ENCODE measurements at regions not wholly inside any gene's neighbourhood (a gene's known extent, or its start where the extent isn't known, plus 50 kb on each side); places are given as distances from the start of the nearest gene placed in this dataset.
"Not testable (repeated sequence)": the region's sequence is repeated elsewhere in the genome, so short reads cannot be mapped to it uniquely, and the experiment has no call there.

DNA sequence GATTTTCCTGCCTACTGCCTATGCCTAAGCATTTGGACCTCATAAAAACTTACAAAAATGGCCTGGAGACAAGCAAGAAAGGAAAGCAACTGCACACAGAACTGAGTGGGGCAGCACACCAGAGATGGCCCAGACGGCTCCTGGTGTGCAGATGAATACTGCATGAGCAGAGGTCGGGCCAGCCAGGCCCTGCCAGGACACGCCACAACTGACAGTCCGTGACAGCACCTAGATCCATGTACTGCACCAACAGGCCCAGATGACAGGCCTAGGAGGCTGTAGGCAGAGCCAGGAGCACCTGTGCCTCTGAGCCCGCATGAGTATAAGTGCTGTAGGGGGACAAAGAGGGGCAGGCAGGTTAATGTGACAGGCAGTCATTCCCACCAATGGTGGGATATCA is 160.2 kb downstream of the IGLL1 start:
- DNase-seq (ENCODE audit: low spot score) = no peak
- TF ChIP-seq, protein P1, sequence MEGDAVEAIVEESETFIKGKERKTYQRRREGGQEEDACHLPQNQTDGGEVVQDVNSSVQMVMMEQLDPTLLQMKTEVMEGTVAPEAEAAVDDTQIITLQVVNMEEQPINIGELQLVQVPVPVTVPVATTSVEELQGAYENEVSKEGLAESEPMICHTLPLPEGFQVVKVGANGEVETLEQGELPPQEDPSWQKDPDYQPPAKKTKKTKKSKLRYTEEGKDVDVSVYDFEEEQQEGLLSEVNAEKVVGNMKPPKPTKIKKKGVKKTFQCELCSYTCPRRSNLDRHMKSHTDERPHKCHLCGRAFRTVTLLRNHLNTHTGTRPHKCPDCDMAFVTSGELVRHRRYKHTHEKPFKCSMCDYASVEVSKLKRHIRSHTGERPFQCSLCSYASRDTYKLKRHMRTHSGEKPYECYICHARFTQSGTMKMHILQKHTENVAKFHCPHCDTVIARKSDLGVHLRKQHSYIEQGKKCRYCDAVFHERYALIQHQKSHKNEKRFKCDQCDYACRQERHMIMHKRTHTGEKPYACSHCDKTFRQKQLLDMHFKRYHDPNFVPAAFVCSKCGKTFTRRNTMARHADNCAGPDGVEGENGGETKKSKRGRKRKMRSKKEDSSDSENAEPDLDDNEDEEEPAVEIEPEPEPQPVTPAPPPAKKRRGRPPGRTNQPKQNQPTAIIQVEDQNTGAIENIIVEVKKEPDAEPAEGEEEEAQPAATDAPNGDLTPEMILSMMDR (IDR thresholded peaks at IDR 0.05; ENCODE audit: extremely low read depth, missing control alignments) = no peak

DNA sequence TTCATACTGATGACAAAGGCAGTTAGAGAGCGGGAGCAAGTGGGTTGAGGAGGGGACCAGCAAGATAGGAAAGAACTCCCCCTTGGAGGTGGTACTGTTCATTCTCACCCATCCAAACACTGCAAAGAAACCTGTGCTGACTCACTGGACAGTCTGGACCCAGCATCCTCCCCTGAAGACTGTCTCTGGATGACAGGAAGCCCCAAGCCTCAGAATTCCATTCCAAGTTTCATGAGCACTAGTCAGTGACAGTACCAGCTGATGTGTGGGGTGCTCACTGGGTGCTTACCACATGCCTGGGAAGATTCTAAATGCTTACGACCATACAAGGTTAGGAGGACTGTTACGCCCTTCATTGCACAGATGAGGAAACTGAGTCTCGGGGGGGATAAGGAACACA is 160.9 kb downstream of the IGLL1 start:
- no peak for DNase-seq (ENCODE audit: low spot score)
- TF ChIP-seq, protein P1 (IDR thresholded peaks at IDR 0.05; ENCODE audit: extremely low read depth, missing control alignments) = no peak

- TF ChIP-seq, protein P1 (IDR thresholded peaks at IDR 0.05; ENCODE audit: extremely low read depth, missing control alignments) = no peak
- DNase-seq (ENCODE audit: low spot score) = no peak
These were observed 161.8 kb downstream of the IGLL1 start for GRCh38 chr22:23418159-23418788.

GRCh38 chr22:23417327-23417726 is 162.8 kb downstream of the IGLL1 start:
- not testable (repeated sequence) for DNase-seq (ENCODE audit: low spot score)

DNA sequence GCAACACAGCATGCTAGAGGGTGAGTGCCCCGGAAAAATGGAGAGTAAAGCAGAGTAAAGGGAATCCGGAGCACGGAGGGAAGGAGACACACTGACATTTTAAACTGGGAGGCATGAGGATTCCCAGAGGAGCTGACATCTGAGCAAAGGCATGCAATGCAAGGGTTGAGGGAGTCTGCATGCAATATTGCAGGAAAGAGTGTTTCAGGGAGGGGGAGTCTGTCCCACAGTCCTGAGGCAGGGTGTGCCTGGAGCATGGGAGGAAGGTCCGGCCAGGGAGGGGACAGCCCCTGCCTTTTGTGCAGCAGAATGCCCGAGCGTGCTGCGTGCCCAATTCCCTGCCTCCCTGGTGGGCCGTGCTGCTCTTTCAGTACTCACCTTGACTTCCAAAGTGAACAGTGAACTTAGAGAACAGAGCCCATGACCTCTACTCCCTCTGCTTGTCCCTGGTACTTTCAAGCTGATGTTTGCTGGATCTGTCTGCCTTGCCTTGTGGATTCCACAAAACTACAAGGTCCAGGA is 163.9 kb downstream of the IGLL1 start:
- not testable (repeated sequence) for DNase-seq (ENCODE audit: low spot score)

GRCh38 chr22:23415490-23415851 is 164.6 kb downstream of the IGLL1 start:
- TF ChIP-seq, protein P1 (IDR thresholded peaks at IDR 0.05; ENCODE audit: extremely low read depth, missing control alignments) = no peak
- DNase-seq (ENCODE audit: low spot score) = no peak

DNA sequence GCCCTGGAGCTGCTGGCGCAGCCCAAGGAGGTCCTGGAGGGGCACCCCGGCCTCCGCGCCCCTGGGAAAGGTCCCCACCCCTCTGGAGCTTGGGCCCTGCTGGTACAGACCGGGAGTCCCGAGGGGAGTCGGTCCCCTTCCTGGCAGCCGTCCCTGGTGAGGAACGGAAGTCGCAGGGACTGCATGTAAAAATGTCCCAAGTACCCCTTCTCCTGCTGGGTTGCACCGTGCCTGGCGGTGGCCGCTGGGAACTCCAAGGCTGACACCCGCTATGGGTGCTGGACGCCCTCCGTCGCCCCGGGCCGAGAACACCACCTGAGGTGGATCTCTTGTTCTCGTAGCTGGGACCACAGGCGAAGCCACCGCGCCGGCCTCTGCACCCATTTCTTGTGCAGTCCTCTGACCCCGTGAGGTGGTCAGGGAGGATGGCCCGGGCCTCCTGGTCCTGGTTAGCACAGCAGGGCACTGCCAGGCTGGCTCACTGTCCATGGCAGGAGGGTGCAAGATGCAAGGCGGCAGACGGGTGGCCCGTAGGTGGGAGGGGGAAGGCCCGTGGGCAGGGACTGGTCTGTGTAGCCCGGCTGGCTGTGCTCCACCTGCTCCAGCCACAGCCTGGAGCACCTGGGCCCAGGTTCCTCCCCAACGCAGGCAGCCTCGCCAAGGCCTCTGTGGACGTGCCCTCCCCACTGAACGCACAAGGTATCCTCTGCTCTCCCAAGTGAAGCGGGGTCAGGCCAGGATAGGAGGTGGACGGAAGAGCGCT is 165.2 kb downstream of the IGLL1 start:
- TF ChIP-seq, protein P1 (IDR thresholded peaks at IDR 0.05; ENCODE audit: extremely low read depth, missing control alignments) = no peak
- DNase-seq (ENCODE audit: low spot score) = no peak

- DNase-seq (ENCODE audit: low spot score) = no peak
These were observed 168.4 kb downstream of the IGLL1 start for GRCh38 chr22:23411739-23412138.

More at GRCh38 chr22:23411739-23412138, 168.4 kb downstream of the IGLL1 start:
- TF ChIP-seq, protein P1 (IDR thresholded peaks at IDR 0.05; ENCODE audit: extremely low read depth, missing control alignments) = no peak
